ENCODE measurements at regions not wholly inside any gene's neighbourhood (a gene's known extent, or its start where the extent isn't known, plus 50 kb on each side); places are given as distances from the start of the nearest gene placed in this dataset.

DNA sequence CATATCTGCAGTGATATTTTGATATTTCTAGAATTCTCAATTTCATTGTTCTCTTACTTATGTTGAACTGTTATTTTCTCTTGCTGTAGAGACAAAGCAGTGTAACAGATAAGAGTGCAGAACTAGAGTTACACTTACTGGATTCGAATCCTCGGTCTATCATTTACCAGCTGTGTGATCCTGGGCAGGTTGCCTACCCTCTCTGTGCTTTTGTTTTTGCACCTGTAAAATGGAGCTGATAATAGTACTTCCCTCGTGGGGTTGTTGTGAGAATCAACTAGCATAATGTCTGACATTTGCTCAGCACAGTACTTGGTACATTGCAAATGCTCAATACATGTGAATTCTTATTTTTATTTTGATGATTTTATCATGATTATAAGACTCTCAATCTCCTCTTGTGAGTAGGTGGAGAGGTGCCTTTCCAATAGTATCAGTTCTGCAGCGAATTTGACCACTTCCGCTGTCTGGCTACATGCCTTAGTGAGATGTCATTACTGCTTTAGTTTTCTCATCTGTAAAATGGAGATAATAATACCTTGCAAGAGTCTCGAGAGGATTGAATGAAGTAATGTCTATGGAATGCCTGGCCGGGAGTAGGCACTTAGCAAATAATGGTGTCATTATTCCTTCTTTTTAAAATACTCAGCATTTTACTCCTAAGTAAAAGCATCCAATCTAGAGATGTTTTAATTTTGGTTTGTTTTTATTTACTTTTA is 312.2 kb upstream of the MAF start:
- TF ChIP-seq GATA3 (IDR thresholded peaks at IDR 0.05; ENCODE audit: low read depth, low read length) = no peak
- no peak for TF ChIP-seq GATA2 (IDR thresholded peaks at IDR 0.05; ENCODE audit: low read depth, low read length)

DNA sequence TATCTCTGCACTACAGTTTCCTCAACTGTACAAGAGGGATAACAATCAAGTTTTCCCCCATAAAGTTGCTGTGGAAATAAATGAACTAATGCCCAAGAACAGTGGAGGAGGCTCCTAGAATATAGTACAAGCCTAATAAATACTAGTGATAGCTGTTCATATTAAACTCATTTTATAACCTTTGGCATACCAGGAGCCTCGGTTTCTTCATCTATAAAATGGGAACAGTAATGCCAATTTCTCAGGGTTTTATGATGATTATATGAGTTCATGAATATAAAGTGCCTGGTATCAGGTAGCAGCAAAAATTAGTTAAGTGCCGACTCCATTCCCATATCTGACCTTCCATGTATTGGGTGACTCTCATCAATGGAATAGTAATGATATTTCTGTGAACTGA is 311.1 kb upstream of the MAF start:
- TF ChIP-seq GATA2 (IDR thresholded peaks at IDR 0.05; ENCODE audit: low read depth, low read length) = no peak
- no peak for TF ChIP-seq GATA3 (IDR thresholded peaks at IDR 0.05; ENCODE audit: low read depth, low read length)

GRCh38 chr16:79909571-79909970 is 309.0 kb upstream of the MAF start:
- no peak for TF ChIP-seq GATA2 (IDR thresholded peaks at IDR 0.05; ENCODE audit: low read depth, low read length)
- no peak for TF ChIP-seq GATA3 (IDR thresholded peaks at IDR 0.05; ENCODE audit: low read depth, low read length)

DNA sequence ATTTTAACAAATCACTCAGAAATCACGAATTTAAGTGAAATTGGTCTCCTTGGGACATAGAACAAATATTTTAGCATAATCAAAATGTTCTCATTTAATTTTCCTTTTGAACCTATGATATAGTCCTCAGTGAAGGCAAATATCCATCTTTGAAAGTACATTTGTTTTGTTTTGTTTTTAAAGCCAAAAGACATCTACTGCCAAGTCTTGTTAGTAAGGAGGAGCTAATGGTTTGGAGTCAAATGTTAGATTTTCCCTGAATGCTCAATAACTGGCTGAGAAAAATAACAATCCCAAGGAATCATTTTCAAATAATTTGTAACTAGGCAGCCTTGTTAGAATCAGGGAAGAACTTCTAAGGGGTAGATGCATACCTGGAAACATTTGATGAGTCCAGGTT is 302.9 kb upstream of the MAF start:
- TF ChIP-seq GATA3 (IDR thresholded peaks at IDR 0.05; ENCODE audit: low read depth, low read length) (no peak), GATA2 (IDR thresholded peaks at IDR 0.05; ENCODE audit: low read depth, low read length) (no peak)

GRCh38 chr16:79902351-79902750 is 301.8 kb upstream of the MAF start:
- no peak for TF ChIP-seq GATA2 (IDR thresholded peaks at IDR 0.05; ENCODE audit: low read depth, low read length)
- TF ChIP-seq GATA3 (IDR thresholded peaks at IDR 0.05; ENCODE audit: low read depth, low read length) = no peak

DNA sequence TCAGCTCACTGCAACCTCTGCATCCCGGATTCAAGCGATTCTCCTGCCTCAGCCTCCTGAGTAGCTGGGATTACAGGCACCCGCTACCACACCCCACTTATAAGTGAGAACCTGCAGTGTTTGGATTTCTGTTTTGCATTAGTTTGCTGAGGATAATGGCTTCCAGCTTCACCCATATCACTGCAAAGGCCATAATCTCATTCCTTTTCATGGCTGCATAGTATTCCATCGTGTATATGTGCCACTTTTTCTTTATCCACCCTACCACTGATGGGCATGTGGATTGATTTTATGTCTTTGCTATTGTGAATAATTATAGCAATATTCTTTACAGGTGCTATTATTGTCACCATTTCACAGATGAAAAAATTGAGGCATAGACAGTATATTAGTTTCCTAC is 301.0 kb upstream of the MAF start:
- no peak for TF ChIP-seq GATA3 (IDR thresholded peaks at IDR 0.05; ENCODE audit: low read depth, low read length)
- no peak for TF ChIP-seq GATA2 (IDR thresholded peaks at IDR 0.05; ENCODE audit: low read depth, low read length)

- TF ChIP-seq GATA2 (IDR thresholded peaks at IDR 0.05; ENCODE audit: low read depth, low read length) (no peak), GATA3 (IDR thresholded peaks at IDR 0.05; ENCODE audit: low read depth, low read length) (no peak)
Observed at GRCh38 chr16:79899716-79900115, 299.2 kb upstream of the MAF start.

DNA sequence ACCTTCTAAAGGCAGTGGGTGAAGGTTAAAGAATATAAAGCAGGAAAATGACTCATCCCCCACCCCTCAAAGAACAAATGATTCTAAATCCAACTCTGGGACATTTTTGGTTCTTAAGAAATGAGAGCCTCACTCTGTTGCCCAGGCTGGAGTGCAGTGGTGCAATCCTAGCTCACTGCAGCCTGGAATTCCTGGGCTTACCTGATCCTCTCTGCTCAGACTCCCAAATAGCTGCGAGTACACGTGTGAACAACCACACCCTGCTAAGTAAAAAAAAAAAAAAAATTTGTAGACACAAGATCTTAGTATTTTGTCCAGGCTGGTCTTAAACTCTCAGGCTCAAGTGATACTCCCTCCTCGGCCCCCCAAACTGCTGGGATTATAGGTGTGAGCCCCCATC is 298.8 kb upstream of the MAF start:
- no peak for TF ChIP-seq GATA3 (IDR thresholded peaks at IDR 0.05; ENCODE audit: low read depth, low read length)
- TF ChIP-seq GATA2 (IDR thresholded peaks at IDR 0.05; ENCODE audit: low read depth, low read length) = no peak

DNA sequence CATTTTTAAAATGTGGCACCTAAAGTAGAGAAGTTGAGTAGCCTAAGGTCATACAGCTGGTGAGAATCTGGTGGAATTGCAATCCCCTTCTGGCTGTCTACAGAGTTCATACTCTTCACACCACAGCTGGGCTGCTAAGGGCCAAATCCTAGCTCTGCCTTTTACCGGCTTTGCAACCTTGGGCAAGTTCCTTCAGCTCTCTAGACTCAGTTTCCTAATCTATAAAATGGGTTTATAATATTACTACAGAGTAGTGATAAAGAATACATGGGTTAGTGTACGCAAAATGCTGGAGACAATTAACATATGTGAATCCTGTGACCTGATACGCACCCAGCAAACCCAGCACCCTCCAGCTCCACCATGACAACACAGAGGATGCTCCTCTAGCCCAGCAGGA is 298.2 kb upstream of the MAF start:
- TF ChIP-seq GATA2 (IDR thresholded peaks at IDR 0.05; ENCODE audit: low read depth, low read length) (no peak), GATA3 (IDR thresholded peaks at IDR 0.05; ENCODE audit: low read depth, low read length) (no peak)

DNA sequence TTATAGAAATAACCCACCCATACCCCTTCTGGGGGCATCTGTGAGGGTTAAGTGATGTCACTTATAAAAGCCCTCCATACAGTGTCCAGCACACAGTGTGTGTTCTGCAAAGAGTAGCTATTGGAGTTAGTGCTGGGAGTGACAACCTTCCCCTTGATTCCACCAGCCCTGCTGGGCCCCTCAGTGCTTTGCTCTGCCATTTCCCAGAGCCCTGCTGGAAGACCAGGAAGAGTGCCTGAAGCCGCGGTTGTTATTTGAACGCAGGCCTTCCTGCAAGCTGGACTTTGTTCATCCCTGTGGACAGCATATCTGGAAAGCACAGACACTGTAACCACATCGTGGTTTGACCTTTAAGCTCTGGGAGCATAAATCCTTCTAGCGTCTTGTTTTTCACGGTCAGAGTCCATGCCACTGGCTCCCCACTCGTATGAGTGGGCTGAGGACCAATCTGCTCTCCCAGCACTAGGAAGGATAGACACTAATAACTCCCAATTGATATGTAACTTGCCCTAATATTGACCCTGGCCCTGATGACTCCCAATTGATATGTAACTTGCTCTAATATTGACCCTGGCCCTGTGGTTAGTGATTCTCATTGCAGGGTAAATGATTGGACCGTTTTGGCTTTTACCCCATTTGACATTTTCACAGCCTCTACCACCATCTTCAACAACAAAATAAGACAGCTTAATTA is 297.1 kb upstream of the MAF start:
- no peak for TF ChIP-seq GATA2 (IDR thresholded peaks at IDR 0.05; ENCODE audit: low read depth, low read length)
- TF ChIP-seq GATA3 (IDR thresholded peaks at IDR 0.05; ENCODE audit: low read depth, low read length) = no peak

DNA sequence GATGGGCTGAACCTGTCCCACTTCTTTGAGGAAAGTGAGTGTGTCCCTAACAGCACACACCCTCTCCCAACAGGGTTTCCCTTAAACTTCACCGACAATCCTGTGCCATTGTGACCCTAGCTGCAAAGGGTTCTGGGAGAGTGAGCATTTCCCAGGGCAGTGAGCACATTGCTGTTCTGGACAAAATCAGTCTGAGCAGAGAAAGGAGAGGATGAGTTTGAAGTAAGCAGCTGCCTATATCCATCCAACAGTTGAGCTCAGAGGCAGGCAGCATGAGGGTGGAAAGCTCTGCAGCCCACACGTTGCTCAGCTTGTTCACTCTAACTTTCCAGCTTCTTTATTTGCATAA is 296.5 kb upstream of the MAF start:
- TF ChIP-seq GATA3 (IDR thresholded peaks at IDR 0.05; ENCODE audit: low read depth, low read length) = no peak
- no peak for TF ChIP-seq GATA2 (IDR thresholded peaks at IDR 0.05; ENCODE audit: low read depth, low read length)

- no peak for TF ChIP-seq GATA2 (IDR thresholded peaks at IDR 0.05; ENCODE audit: low read depth, low read length)
Observed at GRCh38 chr16:79895917-79896203, 295.3 kb upstream of the MAF start.

DNA sequence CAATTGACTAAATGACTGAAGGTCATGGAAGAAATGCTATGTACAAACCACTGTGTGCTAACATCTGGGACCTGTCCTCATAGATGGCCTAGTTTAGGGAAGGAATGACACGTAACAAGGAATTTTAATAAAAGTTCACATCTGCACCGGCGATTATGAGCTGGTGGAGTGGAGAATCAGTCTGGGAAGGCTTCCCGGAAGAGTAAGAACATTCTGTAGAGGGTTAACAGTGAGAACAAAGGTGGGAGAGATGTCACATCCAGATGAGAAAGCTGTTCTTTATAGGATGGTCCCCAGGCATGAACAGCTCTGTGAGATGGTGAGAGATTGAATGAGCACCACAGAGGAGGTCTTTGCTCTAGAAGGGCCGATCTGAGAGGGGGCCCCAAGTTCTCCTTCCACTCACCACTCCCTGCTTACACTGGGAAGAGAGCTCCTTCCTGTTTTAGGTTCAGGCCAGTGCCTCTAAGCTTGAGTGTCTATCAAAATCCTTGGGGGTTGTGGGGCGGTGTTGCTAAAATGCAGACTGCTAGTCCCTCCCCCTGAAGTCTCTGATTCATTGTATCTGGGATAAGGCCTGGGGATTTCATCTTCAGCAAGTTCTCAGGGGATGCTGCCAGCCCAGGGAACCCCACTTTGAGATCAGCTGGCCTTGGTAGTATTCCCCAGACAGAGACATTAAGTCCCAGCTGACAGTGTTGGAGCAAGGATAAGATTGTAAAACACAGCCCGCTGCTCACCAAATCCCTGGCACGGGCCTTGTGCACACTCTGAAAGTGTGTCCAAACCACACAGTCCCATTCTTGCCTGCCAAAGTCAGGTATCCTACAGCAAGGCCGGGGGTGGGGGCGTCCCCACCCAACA is 294.7 kb upstream of the MAF start:
- TF ChIP-seq GATA3 (IDR thresholded peaks at IDR 0.05; ENCODE audit: low read depth, low read length) = no peak
- no peak for TF ChIP-seq GATA2 (IDR thresholded peaks at IDR 0.05; ENCODE audit: low read depth, low read length)

DNA sequence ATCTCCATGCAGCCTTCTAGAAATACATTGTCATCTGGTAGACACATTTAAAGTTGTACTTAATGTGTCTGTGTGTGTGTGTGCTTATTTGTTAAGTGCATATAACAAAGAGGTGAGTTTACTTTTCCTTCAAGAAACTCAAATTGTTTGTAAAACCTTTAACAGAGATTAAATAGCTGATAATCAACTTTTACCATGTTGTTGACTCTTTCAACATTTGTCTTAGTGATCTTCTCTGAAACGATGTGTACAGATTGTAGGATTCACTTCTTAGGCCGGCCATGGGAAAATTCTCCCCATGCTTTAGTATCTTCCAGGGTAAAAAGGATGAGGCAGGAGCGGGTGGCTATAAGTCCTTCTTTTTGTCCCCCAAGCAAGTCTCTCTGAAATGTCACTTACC is 292.9 kb upstream of the MAF start:
- TF ChIP-seq GATA2 (IDR thresholded peaks at IDR 0.05; ENCODE audit: low read depth, low read length) = no peak
- TF ChIP-seq GATA3 (IDR thresholded peaks at IDR 0.05; ENCODE audit: low read depth, low read length) = no peak

DNA sequence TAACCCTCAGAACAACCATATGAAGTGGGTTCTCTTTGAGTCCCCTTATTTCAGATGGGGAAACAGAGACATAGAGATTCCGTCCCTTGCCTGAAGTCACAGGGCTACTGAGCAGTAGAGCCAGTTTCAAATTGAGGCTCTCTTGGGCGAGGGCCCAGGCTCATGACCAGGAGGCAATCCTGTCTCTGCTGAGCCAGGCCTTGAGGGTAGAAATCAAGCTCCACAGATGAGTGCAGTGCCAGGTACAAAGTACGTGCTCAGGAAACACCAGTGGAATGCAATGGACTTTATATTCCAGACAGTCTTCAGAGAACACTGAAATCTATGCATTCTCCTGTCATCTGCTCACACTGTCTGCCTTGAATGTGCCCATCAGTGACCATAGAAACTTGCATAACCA is 291.7 kb upstream of the MAF start:
- TF ChIP-seq GATA2 (IDR thresholded peaks at IDR 0.05; ENCODE audit: low read depth, low read length) = no peak
- no peak for TF ChIP-seq GATA3 (IDR thresholded peaks at IDR 0.05; ENCODE audit: low read depth, low read length)
